GM18511 (cell line): ENCODE measurements at regions not wholly inside any gene's neighbourhood (a gene's known extent, or its start where the extent isn't known, plus 50 kb on each side); places are given as distances from the start of the nearest gene placed in this dataset.
"Not testable (repeated sequence)": the region's sequence is repeated elsewhere in the genome, so short reads cannot be mapped to it uniquely, and the experiment has no call there.

ENCODE experiments used
- ATAC-seq: cut with Tn5 transposase; IDR thresholded peaks from one replicate; pipeline ENCODE4 v1.9.1; 2021; ENCODE audit warnings: mild to moderate bottlenecking, moderate library complexity; ENCODE audit not compliant: unreplicated experiment

DNA sequence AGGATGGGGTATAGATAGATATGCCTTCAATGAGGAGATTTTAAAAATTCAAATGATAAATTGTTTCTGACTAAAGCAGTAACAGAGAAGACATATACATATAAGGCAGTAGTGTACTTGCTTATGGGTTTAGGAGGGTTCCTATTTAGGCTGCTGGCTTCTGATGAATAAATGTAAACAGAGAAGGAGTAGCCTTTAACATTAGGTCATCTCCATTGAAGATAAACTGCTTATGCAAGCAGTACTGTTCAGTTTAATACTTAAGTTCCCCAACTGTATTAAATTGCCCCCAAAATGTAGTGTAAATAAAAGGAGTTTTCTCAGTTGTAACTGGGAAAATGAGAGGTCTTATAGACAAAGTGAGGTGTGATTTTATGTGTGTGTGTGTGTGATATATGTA, 217.7 kb upstream of the TMEFF2 start:
- no peak for ATAC-seq

DNA sequence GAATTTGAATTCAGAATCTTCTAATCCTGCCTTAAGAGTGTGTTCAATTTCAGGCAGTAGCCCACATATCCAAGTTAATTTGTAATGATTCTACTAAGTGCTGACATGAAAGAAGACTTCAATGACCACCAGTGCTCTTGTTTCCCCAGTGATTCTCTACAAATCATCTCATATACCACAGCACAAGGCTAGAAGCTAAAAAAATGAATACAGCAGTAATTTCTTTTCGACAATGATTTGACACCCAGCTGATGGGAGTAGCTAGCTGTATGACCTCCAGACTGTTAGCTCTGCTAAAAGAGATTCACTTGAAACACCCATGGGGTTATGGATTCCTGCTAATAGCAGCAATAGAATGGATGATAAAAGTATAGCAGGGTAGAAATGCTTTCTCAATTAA, 217.0 kb upstream of the TMEFF2 start:
- ATAC-seq, result no peak

- no peak for ATAC-seq
Observed at GRCh38 chr2:192410319-192410718, 215.6 kb upstream of the TMEFF2 start.

DNA sequence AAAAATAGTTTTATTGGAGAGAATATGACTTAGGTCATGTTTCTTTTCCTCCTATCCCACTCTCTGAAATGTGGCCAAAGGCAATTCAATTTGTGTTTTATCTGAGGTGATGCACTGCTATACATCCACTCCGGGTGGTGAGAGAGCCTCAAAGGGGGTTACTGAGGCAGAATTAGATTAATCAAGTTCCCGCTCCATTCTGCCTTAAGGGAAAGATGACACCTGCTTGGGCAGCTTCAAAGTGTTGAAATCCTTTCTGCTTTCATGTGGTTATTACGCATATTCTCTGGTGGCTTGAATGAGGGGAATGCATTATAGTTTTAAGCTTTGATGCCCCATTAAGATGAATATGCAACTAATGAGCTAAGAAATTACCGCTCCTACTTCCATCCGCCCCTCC, 213.0 kb upstream of the TMEFF2 start:
- ATAC-seq, result no peak

DNA sequence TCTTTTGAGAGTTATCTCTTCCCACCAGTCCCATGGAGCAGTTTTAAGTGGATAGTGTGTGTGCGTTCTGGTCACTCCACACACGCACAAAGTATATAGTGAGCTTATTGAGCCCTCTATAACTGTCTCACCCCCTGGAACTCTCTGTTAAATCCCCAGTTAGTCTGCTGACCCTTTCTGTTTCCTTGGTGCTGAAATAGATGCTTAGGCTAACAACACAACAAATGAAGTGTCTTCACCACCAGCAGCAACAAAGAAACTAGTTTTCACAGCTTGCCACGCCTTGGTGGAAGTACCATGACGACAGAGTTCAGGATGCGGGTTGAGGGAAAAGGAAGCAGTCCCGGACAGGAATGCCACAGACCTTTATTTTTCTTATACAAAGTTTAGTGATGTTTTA, 203.5 kb upstream of the TMEFF2 start:
- no peak for ATAC-seq

GRCh38 chr2:192394605-192395004, 199.9 kb upstream of the TMEFF2 start:
- ATAC-seq, result no peak

- ATAC-seq, result no peak
Observed at GRCh38 chr2:192391041-192391440, 196.3 kb upstream of the TMEFF2 start.

DNA sequence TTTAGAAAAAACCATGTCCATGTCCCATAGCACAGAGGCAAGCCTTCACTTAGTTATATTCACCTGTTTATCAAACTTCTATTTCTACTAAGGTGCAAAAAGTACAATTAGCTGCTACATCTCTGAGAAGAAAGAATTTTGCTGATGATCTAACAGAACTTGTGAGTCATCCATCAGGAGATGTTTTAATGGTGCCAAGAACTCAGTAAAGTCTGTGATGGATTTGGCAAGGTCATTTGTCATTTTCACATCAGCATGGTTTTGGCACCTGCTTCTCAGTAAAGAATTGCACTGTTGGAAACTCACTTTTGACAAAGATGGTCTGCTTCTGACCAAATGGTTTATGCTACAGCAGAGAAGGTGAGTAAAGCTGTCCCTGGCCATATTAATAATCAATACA, 195.7 kb upstream of the TMEFF2 start:
- no peak for ATAC-seq

- not testable (repeated sequence) for ATAC-seq
Observed at GRCh38 chr2:192384191-192384590, 189.5 kb upstream of the TMEFF2 start.

- no peak for ATAC-seq
Observed at GRCh38 chr2:192381082-192381481, 186.3 kb upstream of the TMEFF2 start.

GRCh38 chr2:192379736-192380135, 185.0 kb upstream of the TMEFF2 start:
- ATAC-seq, result no peak

- ATAC-seq, result no peak
Observed at GRCh38 chr2:192377173-192377572, 182.4 kb upstream of the TMEFF2 start.

DNA sequence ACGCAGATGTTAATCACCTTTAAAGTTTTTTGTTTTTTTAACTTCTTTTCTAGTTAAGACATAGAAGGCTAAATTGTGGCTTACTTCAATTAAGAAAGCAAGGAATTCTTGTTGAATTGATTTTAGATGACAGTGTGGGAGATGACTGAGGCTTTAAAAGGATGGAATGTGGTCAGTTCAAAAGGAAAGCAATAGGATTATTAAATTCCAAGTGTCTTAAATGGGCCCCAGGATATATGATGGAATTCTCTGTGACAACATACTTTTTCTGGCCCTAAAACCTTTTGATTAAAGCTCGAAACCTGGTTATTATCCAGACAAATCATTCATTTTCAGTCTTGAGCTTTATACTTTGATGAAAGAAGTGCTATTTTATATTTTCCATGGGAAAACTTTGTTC, 179.0 kb upstream of the TMEFF2 start:
- ATAC-seq, result no peak

DNA sequence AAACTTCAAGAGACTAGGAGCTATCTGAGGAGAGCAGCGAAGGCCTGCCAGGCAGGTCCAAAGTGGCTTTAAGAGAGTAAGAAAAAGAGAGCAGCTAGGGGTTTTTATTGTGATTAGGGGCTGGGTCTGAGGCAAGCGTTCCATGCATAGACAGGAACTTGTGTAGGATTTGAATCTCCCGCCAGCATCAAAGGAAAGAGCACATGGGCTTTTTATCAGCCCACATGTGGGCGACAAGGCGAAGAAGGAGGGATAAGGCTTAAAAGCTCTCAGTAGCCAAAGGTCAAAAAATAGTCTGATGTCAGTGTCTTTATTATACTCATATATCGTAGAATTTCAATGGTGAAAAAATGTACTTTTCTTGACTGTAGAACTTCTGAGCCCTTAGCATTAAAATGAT, 178.5 kb upstream of the TMEFF2 start:
- ATAC-seq, result no peak

DNA sequence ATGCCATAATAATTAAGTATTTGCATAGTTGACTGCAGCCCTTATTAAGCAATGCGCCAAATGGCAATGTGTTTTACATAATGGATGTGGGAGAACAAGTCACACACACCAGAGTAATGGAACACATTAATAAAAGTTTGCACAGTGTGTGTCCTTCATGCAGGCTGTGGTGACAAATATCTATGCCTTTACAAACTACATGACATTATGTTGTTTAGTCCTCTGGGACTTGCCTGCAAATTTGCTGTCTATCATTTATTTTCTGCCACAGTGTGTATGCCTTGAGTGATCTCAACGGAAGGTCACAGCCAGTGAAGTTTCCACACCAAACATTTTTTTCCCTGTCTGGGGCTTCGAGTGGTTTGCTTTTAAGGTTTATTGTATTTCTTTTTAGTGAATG, 175.2 kb upstream of the TMEFF2 start:
- ATAC-seq, result no peak

DNA sequence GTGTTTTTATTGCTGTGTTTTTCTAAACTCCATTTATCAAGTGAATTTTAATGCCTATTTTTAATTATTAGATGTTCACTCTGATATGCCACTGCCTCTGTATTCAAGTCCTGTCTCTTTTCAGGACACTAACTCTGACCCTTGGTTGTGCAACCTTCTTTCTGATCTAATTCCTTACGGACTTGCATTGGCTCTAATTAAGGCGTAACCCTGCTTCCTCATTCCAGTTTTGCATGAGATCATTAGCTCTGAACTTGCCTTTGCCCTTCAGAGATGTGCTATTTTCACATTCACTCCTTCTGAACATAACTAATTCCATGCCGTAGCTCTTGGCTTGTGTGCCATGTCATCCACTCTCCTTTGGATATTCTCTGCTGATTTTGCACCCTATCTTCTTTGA, 162.5 kb upstream of the TMEFF2 start:
- ATAC-seq, result no peak

GRCh38 chr2:192354512-192355244, 159.9 kb upstream of the TMEFF2 start:
- no peak for ATAC-seq

- no peak for ATAC-seq
Observed at GRCh38 chr2:192347542-192347941, 152.8 kb upstream of the TMEFF2 start.

GRCh38 chr2:192345287-192345686, 150.6 kb upstream of the TMEFF2 start:
- no peak for ATAC-seq

DNA sequence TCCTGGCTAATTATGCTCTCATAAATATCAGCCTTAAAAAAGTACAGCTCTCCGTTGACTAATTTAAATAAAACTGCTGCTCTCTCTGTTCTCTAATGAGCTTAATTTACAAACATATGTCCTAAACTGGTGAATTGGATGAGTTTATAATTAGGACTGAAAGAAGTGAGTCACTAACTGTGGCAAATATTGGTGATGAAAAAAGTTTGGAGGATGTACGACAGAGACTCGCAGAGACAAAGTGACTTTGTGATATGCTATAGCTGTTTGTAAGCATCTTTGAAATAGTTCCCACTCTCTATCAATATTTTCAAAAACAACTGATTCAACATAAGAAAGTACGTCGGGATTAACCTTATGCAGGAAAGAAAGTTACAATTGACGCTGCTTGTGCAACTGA, 138.9 kb upstream of the TMEFF2 start:
- no peak for ATAC-seq

DNA sequence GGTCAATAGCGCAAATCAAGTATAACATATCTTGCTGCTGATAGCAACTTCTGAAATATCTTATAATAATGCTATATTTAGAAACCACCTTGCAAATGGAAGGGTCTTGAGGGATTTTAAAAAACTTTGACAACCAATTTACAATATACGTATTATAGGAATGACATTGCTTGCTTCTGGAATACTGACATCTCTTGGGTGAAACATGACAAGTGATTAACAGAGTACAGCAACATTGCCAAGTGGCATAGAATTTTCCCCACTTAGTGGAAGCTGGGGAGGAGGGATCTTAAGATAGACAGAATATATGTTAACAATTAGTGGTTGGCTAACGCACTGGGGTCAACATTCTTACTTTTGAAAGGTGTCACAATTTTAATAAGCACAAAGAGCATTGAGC, 133.6 kb upstream of the TMEFF2 start:
- no peak for ATAC-seq

DNA sequence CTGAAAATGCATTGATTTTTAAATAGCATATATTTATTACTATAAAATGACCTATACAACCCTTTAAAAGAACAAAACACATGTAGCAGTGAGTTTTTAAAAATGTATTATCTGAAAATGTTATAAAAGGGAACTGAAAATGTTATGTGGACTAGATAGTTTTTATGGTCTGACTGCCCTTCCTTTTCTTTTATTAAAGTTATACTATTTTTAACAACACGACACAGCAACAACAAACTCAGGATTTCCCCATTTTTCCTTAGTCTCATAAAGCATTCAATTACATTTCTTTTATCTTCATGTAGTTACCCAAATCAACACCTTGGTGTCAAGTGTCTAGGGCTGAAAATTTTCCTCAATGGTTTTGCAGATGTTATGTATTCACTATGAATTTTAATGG, 132.8 kb upstream of the TMEFF2 start:
- peak; percentile 62 for ATAC-seq

DNA sequence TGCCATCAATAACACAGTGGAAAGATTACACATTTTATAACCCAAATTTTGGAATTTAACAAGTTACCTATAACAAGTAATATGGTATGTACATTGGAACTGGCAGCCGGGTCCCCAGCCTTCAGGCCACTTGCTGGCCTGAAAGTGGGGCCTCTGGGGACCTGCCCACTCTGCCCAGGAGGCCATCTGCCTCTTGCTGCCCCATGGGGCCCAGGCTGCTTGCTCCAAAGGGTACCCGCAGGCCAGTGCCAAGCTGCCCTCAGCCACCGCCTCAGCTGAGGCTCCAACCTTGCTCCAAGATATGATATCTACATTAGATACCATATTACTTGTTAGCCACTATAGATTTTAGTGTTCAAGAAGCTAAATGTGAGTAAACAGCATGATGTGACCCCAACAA, 120.8 kb upstream of the TMEFF2 start:
- no peak for ATAC-seq
